ENCODE measurements at regions not wholly inside any gene's neighbourhood (a gene's known extent, or its start where the extent isn't known, plus 50 kb on each side); places are given as distances from the start of the nearest gene placed in this dataset.

- DNase-seq = no peak
Observed at GRCh38 chr12:132407451-132407961, 78.1 kb upstream of the GALNT9 start.

GRCh38 chr12:132406493-132407450 is 77.4 kb upstream of the GALNT9 start:
- no peak for DNase-seq

GRCh38 chr12:132405742-132406251 is 76.4 kb upstream of the GALNT9 start:
- no peak for DNase-seq

DNA sequence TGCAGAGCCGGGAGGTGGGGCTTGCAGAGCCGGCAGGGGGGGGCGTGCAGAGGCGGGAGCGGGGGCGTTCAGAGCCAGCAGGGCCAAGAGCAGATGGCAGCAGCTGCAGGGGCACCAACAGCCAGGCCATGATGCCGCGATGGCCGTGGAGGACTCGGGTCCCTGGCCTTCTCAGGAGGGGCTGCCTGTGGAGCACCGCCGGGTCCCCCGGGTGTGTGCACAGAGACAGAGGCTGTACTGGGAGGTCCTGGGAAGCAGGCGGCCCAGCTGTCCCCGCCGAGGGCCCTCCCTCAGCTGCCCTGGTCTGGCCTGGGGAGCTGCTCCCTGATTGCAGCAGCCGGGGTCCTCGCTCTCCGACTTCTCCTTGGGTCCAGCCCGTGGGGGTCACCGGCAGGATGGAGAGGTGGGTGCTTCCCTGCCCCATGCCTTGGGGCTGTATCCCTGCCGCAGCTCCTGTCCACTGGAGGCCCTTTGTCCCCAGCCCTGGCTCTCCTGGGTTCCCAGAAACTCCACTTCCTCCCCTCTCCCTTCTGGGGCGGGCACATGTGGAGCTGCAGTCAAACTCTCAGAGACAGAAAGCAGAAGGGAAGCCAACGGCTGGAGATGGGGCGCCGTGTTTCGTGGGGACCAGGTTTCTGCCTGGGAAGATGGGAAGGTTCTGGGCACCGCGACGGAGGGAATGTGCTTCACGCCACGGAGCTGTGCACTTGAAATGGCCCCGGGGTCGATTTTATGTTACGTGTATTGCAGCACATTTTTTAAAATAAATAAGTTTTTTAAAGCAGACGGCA is 75.8 kb upstream of the GALNT9 start:
- DNase-seq = no peak

DNA sequence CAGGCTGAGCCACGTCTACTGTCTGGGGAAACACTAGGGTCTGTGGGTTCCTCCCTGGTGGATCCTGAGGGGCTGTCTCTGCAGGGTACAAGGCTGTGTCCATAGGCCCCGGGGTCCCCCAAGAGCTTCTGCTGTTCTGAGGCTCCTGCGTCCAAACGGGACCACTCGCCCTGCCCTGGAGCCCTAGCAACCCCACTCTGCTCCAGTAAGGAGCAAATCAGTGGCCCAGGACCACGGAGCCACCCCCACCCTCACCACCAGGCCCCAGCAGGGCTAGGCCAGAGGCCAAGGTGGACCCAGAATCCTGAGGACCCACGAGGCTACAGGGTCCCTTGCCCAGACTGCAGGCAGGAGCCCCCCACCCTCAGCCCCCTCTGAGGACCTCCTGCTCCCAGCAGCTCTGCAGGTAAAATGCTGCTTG is 75.1 kb upstream of the GALNT9 start:
- DNase-seq = no peak

- no peak for DNase-seq
Observed at GRCh38 chr12:132403636-132404434, 74.4 kb upstream of the GALNT9 start.

GRCh38 chr12:132402831-132403416 is 73.5 kb upstream of the GALNT9 start:
- DNase-seq = no peak

DNA sequence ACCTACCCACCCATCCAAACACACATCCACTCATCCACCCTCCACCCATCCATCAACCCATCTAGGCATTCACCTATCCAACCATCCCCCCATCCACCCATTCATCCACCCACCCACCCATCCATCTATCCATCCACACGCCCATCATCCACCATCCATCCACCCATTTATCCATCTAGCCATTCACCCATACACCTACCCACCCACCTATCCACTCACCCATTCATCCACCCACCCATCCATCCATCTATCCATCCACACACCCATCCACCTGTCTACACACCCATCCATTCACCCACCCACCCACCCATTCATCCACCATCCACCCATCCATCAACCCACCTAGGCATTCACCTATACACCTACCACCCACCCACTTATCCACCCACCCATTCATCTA is 72.6 kb upstream of the GALNT9 start:
- no peak for DNase-seq

- no peak for DNase-seq
Observed at GRCh38 chr12:132400011-132400641, 70.7 kb upstream of the GALNT9 start.

DNA sequence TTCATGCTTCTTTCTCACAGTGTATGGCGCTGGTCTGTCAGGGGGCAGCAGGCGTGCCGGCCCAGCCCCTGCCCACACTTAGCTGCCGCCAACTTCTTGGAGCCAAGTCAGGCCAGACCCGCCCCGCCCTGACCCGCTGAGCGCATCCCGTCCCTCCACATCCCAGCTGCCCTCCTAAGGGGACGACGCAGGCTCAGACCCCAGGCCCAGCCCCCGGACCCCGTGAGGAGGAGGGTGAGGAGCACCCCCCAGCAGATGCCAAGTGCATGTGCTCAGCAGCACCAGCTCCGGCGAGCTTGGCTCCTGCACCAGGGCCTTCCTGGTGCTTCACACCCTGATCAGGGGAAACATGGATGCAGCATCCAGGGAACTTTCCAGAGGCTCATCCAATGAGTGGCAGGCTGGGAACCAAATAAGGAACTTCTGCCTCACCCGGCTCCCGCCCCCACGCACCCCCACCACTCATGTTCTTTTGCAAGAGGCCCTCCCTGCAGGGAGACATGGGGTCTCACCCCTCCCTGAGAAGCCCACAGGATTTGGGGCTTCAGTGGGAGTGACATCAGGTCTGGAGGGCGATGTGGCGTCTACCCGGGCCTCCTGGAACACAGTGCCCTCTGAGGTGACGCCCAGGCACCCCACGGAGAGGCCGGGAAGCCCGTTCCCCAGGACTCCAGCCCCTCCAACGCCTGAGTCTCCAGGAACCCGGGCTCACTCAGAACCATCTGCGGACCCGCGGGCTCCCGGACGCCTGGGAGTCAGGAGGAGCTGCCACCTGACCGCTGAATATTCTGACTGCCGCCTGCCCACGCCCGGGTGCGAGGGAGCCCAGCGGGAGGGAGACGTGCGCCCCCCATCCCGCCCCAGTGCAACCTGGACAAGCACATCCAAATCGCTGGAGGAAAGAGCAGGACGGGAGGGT is 70.0 kb upstream of the GALNT9 start:
- DNase-seq = no peak

DNA sequence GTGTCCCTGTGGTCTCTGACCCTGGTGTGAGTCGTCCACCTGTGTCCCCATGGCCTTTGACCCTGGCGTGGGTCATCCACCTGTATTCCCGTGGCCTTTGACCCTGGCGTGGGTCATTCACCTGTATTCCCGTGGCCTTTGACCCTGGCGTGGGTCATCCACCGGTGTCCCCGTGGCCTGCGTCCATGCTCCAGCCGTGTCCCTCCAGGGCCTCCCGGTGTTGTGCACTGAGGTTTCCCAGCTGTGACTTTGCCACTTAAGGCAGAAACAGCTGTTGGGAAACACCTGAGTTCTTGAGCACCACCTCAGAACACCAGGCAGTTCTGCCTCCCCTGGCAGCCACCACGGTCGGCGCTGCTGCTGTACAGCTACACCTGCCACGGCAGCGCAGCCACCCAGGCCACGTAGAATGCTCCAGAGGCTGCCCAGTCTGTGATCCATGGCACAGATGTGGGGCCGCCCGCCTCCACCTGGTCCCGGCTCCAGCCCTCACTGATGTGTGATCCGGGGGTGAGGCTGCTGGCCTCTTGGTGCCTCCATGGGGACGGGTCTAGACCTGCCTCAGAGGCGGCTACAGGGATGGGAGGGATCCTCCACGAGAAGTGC is 69.1 kb upstream of the GALNT9 start:
- no peak for DNase-seq

DNA sequence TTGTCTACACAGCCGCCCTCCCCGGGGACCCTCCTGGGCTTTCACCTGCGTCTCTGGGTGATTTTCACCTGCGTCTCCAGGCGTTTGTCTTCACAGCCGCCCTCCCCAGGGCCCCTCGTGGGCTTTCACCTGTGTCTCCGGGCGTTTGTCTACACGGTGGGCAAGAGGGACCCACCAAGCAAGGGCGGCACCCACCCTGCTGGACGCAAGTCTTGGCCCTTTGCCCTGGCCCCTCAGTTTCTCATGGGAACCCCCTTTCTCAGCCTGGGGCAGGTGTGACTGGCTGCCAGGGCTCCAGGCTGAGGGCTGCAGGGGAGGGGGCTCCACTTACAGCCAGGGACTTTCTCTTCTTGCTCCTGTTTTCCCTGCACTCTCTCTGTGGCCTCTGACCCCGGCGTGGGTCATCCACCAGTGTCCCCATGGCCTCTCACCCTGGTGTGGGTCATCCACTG is 68.6 kb upstream of the GALNT9 start:
- DNase-seq = no peak

- DNase-seq = no peak
Observed at GRCh38 chr12:132397152-132397933, 68.0 kb upstream of the GALNT9 start.

GRCh38 chr12:132396657-132397056 is 67.3 kb upstream of the GALNT9 start:
- DNase-seq = no peak

DNA sequence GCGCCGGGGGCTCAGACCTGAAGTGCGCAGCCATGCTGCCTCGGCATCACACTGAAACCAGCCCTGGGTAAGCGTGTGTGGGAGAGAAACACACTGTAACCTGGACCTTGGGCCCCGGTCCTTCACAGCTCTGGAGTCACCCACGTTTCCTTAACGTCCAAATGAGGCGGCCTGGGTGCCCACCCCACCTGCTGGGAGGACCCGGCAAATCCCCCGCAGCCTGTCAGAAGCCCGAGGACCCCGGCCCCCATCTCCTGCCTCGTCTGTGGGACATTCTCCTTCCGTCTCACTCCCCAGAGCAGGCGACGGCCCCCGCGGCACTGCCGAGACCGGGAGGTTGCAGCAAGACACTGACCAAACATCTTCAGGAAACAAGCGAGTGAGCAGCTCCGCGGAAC is 66.5 kb upstream of the GALNT9 start:
- no peak for DNase-seq

DNA sequence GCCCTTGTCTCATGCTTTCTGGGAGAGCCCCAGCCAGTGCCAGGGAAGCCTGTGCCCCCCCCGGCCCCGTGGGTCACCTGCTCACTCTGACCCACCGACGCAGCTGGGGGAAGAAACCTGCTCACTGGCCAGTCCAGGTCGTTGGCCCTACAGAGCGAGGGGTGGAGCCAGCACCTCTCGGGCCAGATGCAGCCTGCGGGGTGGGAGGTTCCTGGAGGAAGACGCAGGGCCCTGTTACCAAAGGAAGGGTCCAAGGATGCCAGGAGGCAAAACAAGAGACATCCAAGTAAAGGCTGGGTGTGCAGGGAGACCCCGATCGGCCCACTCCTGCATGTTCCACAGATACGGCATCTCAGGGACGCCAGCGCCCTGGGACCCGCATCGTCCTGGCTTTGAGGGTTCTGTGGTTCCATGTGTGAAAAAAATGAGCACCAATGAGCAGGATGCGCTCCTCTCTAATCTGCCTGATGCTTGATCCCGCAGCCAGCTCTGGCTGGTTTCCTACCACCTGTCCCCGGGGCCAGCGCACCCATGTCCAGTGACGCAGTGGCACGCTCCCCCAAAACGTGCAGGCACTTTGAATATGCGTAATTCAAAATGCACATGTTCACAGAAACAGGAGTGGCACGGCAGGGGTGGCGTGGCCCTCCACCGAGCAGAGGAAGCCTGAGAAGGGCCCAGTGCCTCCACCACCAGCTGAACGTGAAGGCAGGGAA is 66.0 kb upstream of the GALNT9 start:
- DNase-seq = no peak

DNA sequence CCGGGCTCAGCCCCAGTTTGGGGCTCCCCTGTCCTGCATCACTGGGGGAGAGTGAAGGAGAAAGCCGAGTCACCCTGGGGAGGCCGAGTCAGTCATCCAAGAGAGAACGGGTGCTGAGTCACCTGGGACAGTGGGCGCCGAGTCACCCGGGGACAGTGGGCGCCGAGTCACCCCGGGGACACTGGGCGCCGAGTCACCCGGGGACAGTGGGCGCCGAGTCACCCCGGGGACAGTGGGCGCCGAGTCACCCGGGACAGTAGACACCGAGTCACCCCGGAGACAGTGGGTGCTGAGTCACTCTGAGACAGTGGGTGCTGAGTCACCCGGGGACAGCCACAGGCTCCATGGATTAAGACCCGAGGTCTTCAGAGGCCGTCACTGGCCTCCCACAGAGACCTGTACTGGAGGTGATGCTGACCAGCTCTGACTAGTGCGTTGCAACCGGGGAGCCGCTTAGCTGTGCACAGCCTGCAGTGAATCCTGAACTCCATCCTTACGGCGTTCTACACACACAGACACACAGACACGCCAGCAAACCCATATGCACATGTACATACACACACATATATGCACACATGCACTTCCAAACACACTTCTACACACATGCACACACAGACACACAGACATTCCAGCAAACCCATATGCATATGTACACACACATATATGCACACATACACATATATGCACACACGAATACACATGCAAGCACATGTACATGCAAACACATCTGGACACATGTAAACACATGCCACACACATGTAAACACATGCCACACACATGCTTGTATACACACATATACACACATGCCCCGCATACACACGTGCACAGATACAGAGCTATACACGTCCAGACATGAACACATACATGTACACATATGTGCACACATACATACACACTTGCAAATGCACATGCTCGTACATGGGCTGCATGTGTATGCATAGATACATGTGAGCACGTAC is 64.9 kb upstream of the GALNT9 start:
- no peak for DNase-seq

Data from stimulated activated naive CD4-positive, alpha-beta T cell treated with Interleukin-2 at 50 U/mL for 16 hours (primary cell).